Fibroblast of lung (primary cell): ENCODE measurements at regions not wholly inside any gene's neighbourhood (a gene's known extent, or its start where the extent isn't known, plus 50 kb on each side); places are given as distances from the start of the nearest gene placed in this dataset.

Experiments
- DNase-seq, 2 donors: peaks; one replicate each; pipeline versions ENCODE4 v3.0.0 to v3.0.0-alpha.2; 2010; ENCODE audit warnings: low read depth in 2 of 2
- H2AFZ ChIP-seq: 2 replicates; pipeline ENCODE4 v1.5.1; 2012; ENCODE audit warnings: low read length, control low read depth, inconsistent platforms
- H3K27ac ChIP-seq: 2 replicates; pipeline ENCODE4 v1.5.1; 2011; ENCODE audit warnings: low read length, control low read depth; ENCODE audit not compliant: insufficient read depth
- H3K27me3 ChIP-seq: 2 replicates; pipeline ENCODE4 v1.5.1; 2011; ENCODE audit warnings: mild to moderate bottlenecking, low read length; ENCODE audit not compliant: control insufficient read depth, insufficient read depth
- H3K36me3 ChIP-seq: 2 replicates; pipeline ENCODE4 v1.5.1; 2011; ENCODE audit warnings: low read length; ENCODE audit not compliant: control insufficient read depth, insufficient read depth
- H3K4me1 ChIP-seq: 2 replicates; pipeline ENCODE4 v1.5.1; 2011; ENCODE audit warnings: low read length; ENCODE audit not compliant: control insufficient read depth, insufficient read depth; ENCODE audit errors: extremely low read depth
- H3K4me2 ChIP-seq: 2 replicates; pipeline ENCODE4 v1.5.1; 2011; ENCODE audit warnings: low read length, control low read depth; ENCODE audit not compliant: insufficient read depth; ENCODE audit errors: extremely low read depth
- H3K4me3 ChIP-seq, 4 experiments: fragments of 200-600 bp in 1 of 4; sonication (generic) in 1 of 4; replicated peaks in 1 of 4; 2 replicates each; pipeline ENCODE4 v1.5.1; 2011 to 2016; ENCODE audit warnings: low read length in 4 of 4, low read depth in 3 of 4, mild to moderate bottlenecking in 3 of 4, control low read depth in 2 of 4, inconsistent platforms in 1 of 4, mixed read lengths in 1 of 4; ENCODE audit not compliant: insufficient read depth in 1 of 4; ENCODE audit errors: control extremely low read depth in 1 of 4
- H3K79me2 ChIP-seq: 2 replicates; pipeline ENCODE4 v1.5.1; 2012; ENCODE audit warnings: mild to moderate bottlenecking, low read length, inconsistent platforms; ENCODE audit not compliant: control insufficient read depth, insufficient read depth
- H3K9ac ChIP-seq: 2 replicates; pipeline ENCODE4 v1.5.1; 2011; ENCODE audit warnings: mild to moderate bottlenecking, low read length, control low read depth; ENCODE audit not compliant: insufficient read depth
- H3K9me3 ChIP-seq: 2 replicates; pipeline ENCODE4 v1.5.1; 2012; ENCODE audit warnings: low read depth, low read length; ENCODE audit not compliant: control insufficient read depth, insufficient read depth
- H4K20me1 ChIP-seq: 2 replicates; pipeline ENCODE4 v1.5.1; 2011; ENCODE audit warnings: low read length; ENCODE audit not compliant: control insufficient read depth, insufficient read depth; ENCODE audit errors: extremely low read depth
- EZH2 ChIP-seq: IDR thresholded peaks from 2 replicates; pipeline ENCODE4 v1.5.1; 2012; ENCODE audit warnings: low read length, control low read depth, mild to moderate bottlenecking; ENCODE audit errors: missing control alignments
- TF ChIP-seq, protein P1 (sequence below), 2 donors: IDR thresholded peaks in 1 of 2; conservative IDR thresholded peaks in 1 of 2; 1 replicate in 1 of 2; 2 replicates in 1 of 2; pipeline ENCODE4 v1.5.1; 2011 to 2012; ENCODE audit warnings: low read length in 2 of 2, control low read depth in 1 of 2, inconsistent platforms in 1 of 2, low read depth in 1 of 2, mild to moderate bottlenecking in 1 of 2

DNA sequence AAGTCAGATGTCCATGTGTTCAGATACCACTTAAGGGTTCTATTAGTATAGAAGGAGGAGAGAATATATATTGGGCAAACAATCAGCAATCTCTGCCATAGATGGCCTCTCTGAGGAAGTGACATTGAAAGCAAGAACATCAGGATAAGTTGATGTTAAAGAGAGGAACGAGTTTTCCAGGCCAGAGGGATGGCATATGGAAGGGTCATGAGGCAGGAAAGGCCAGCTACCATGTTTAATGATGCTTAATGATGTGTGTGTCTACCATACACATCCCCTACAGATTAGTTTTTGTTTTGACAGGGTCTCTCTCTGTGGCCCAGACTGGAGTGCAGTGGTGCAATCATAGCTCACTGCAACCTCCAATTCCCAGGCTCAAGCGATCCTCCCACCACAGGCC lies 63.0 kb downstream of the PTTG1 start:
- Histone ChIP-seq H3K4me3 (no peak overlapping the region), H2AFZ (no peak overlapping the region), H3K79me2 (no peaks in the 10 kb centered on the region), H4K20me1 (no peaks in the 10 kb centered on the region), H3K36me3 (no peaks in the 10 kb centered on the region), H3K27ac (no peak overlapping the region), H3K4me2 (no peak overlapping the region), H3K9me3 (no peaks in the 10 kb centered on the region), H3K27me3 (no peaks in the 10 kb centered on the region), H3K4me1 (peaks cover 5% of the 10 kb centered on the region), H3K9ac (no peak overlapping the region)
- no peak for TF ChIP-seq EZH2
- TF ChIP-seq, protein P1, sequence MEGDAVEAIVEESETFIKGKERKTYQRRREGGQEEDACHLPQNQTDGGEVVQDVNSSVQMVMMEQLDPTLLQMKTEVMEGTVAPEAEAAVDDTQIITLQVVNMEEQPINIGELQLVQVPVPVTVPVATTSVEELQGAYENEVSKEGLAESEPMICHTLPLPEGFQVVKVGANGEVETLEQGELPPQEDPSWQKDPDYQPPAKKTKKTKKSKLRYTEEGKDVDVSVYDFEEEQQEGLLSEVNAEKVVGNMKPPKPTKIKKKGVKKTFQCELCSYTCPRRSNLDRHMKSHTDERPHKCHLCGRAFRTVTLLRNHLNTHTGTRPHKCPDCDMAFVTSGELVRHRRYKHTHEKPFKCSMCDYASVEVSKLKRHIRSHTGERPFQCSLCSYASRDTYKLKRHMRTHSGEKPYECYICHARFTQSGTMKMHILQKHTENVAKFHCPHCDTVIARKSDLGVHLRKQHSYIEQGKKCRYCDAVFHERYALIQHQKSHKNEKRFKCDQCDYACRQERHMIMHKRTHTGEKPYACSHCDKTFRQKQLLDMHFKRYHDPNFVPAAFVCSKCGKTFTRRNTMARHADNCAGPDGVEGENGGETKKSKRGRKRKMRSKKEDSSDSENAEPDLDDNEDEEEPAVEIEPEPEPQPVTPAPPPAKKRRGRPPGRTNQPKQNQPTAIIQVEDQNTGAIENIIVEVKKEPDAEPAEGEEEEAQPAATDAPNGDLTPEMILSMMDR (conservative IDR thresholded peaks at IDR 0.05 in 1 of 2, IDR thresholded peaks at IDR 0.05 in 1 of 2; ENCODE audit: low read depth in 1 of 2, low read length in 2 of 2), result no peak
- no peak for DNase-seq

DNA sequence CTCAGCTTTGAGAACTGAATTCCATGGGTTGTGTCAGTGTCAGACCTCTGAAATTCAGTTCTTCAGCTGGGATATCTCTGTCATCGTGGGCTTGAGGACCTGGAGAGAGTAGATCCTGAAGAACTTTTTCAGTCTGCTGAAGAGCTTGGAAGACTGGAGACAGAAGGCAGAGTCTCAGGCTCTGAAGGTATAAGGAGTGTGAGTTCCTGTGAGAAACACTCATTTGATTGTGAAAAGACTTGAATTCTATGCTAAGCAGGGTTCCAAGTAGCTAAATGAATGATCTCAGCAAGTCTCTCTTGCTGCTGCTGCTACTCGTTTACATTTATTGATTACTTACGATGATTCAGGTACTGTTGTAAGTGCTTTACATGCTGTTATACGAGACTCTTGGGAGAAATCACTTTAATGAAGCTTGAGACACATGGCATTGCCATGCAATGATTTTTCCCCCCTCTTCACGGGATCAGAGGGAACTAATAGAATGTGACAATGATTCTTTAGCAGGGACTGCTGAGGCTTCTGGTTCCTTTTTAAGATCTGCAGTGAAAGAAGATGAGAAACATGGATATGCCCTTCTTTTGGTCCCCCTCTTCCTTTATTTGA lies 63.8 kb downstream of the PTTG1 start:
- TF ChIP-seq, protein P1 (conservative IDR thresholded peaks at IDR 0.05 in 1 of 2, IDR thresholded peaks at IDR 0.05 in 1 of 2; ENCODE audit: low read depth in 1 of 2, low read length in 2 of 2), result no peak
- TF ChIP-seq EZH2, result no peak
- no peak for DNase-seq
- Histone ChIP-seq H3K9ac (no peak overlapping the region), H3K9me3 (no peaks in the 10 kb centered on the region), H4K20me1 (no peaks in the 10 kb centered on the region), H3K27me3 (no peaks in the 10 kb centered on the region), H3K79me2 (no peaks in the 10 kb centered on the region), H3K27ac (no peak overlapping the region), H3K4me3 (no peak overlapping the region), H3K36me3 (no peaks in the 10 kb centered on the region), H3K4me2 (no peak overlapping the region), H2AFZ (no peak overlapping the region), H3K4me1 (no peaks in the 10 kb centered on the region)

DNA sequence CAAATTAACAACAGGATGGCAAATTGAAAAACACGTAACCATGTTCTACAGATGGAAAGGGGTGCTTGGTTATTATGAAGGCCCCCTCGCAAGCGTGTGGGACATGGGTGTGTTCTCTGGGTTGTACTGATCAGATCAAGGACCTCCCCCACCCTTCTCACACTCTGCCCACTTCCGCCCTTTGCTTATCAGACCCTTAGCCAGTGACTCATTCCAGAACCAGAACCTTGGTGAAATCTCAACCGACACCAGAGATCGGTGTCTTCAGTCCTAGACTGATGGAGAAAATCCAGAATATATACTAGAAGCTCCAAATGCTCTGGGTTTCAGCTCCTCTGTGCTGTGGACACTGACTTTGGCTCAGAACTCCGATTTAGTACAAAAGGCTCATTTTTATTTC lies 64.9 kb downstream of the PTTG1 start:
- H2AFZ ChIP-seq, result no peak overlapping the region
- no peaks in the 10 kb centered on the region for H3K79me2 ChIP-seq
- no peaks in the 10 kb centered on the region for H3K36me3 ChIP-seq
- TF ChIP-seq, protein P1 (conservative IDR thresholded peaks at IDR 0.05 in 1 of 2, IDR thresholded peaks at IDR 0.05 in 1 of 2; ENCODE audit: low read depth in 1 of 2, low read length in 2 of 2), result no peak
- no peak for TF ChIP-seq EZH2
- no peak overlapping the region for H3K4me2 ChIP-seq
- H3K27ac ChIP-seq, result no peak overlapping the region
- no peaks in the 10 kb centered on the region for H4K20me1 ChIP-seq
- no peak overlapping the region for H3K4me3 ChIP-seq
- no peak overlapping the region for H3K9ac ChIP-seq
- H3K4me1 ChIP-seq, result no peaks in the 10 kb centered on the region
- no peaks in the 10 kb centered on the region for H3K27me3 ChIP-seq
- DNase-seq, result no peak
- H3K9me3 ChIP-seq, result no peaks in the 10 kb centered on the region
